ENCODE measurements at regions not wholly inside any gene's neighbourhood (a gene's known extent, or its start where the extent isn't known, plus 50 kb on each side); places are given as distances from the start of the nearest gene placed in this dataset.

DNA sequence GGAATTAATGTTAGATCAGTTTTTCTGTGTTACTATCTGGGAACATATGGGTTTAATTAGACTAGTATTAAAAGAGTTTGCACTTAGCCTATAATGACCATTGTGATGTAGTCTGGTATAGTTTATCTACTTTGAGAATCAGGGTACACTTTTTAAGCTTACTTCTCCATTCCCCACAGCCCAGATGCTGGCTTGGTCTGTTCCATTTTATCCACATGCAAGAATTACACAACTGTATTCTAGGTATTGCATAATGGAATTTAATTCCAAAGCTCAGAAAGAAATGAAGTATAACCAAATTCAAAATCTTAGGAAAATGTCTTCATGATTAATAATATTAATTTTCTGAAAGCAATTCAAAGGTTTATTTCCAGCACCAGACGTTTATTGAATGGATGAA, 122.2 kb upstream of the PDGFD start:
- no peak for TF ChIP-seq CTCF (IDR thresholded peaks at IDR 0.05)
- no peak overlapping the region for H3K27ac ChIP-seq
- no peaks in the 10 kb centered on the region for H3K9me3 ChIP-seq
- ATAC-seq, result no peak
- no peak for DNase-seq
- no peaks in the 10 kb centered on the region for H3K36me3 ChIP-seq
- H3K4me1 ChIP-seq, result no peaks in the 10 kb centered on the region
- no peak overlapping the region for H3K4me3 ChIP-seq
- no peaks in the 10 kb centered on the region for H3K27me3 ChIP-seq
- intact Hi-C loops (cut with DNase I), result no loop called here

DNA sequence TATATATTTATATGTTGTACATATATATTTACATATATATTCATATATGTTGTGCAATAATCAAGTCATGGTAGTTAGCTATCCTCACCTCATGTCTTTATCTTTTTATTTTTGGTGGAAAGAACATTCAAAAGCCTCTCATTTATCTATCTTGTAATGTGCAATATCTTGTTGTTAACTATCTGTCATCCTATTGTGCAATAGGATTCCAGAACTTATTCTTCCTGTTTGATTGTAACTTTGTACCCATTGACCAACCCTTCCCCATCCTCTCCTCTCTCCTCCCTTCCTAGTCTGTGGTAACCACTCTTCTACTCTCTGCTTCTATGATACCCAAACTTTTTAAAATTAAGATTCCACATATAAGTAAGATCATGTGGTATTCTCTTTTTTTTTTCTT, 115.6 kb upstream of the PDGFD start:
- no peak for TF ChIP-seq CTCF (IDR thresholded peaks at IDR 0.05)
- ATAC-seq, result no peak
- intact Hi-C loops (cut with DNase I), result no loop called here

DNA sequence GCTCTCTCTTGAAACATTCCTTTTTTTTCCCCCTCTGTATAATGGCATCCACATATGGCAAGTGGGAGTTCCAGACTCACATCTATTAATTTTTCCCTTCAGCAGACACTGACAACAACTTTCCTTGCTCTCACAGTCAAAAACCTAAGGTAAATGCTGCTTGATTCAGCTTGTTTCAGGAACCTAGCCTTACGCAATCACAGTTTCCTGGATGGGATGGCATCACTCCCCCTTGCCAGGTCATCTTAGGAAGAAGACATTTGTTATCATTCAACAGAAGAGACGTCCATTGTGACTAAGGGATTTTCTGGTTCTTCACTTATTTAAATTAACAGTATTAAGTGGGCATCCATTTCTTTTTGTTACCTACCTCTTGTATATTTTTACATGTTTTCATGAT, 112.0 kb upstream of the PDGFD start:
- intact Hi-C loops (cut with DNase I), result no loop called here
- H3K36me3 ChIP-seq, result no peaks in the 10 kb centered on the region
- TF ChIP-seq CTCF (IDR thresholded peaks at IDR 0.05), result no peak
- H3K4me1 ChIP-seq, result no peaks in the 10 kb centered on the region
- no peak overlapping the region for H3K27ac ChIP-seq
- H3K27me3 ChIP-seq, result no peaks in the 10 kb centered on the region
- H3K4me3 ChIP-seq, result no peak overlapping the region
- DNase-seq (no peak), ATAC-seq (no peak)
- H3K9me3 ChIP-seq, result no peaks in the 10 kb centered on the region

More for the DNA sequence above, 115.6 kb upstream of the PDGFD start:
- no peaks in the 10 kb centered on the region for H3K4me1 ChIP-seq
- H3K27ac ChIP-seq, result no peak overlapping the region
- DNase-seq, result no peak
- no peaks in the 10 kb centered on the region for H3K9me3 ChIP-seq
- H3K27me3 ChIP-seq, result no peaks in the 10 kb centered on the region
- no peaks in the 10 kb centered on the region for H3K36me3 ChIP-seq
- H3K4me3 ChIP-seq, result no peak overlapping the region

- H3K36me3 ChIP-seq, result no peaks in the 10 kb centered on the region
- ATAC-seq (no peak), DNase-seq (no peak)
- peaks cover 0 to under 1% of the 10 kb centered on the region in 2 donors for H3K9me3 ChIP-seq
- no peaks in the 10 kb centered on the region for H3K4me1 ChIP-seq
- no peak for TF ChIP-seq CTCF (IDR thresholded peaks at IDR 0.05)
- H3K27ac ChIP-seq, result no peak overlapping the region
- no peaks in the 10 kb centered on the region for H3K27me3 ChIP-seq
- no peak overlapping the region for H3K4me3 ChIP-seq
- intact Hi-C loops (cut with DNase I), result no loop called here
Observed at GRCh38 chr11:104260456-104260855, 96.5 kb upstream of the PDGFD start.

DNA sequence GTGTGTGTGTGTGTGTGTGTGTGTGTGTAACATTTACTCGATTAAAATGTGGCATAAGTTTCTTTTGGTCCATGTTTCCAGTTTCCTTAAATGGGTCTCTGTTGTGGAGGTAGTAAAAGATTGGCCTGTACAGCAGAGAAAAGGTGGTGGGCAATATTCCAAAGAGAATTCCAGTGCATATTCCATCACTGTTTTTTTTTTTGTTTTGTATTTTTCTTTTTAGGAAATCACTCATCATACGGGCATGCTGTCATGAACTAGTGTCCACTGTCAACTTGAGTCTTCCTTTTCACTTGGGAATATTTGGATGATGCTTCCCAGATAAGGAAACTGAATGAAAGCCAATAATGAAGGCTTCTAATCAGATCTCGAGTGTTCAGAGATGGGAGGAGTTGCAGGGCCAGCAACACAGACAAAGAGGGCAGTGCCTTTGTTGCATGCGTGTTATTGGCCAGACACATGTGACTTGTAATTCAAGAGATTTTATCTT, 95.2 kb upstream of the PDGFD start:
- DNase-seq (no peak), ATAC-seq (no peak)
- Histone ChIP-seq H3K27ac (no peak overlapping the region), H3K4me1 (no peaks in the 10 kb centered on the region), H3K36me3 (no peaks in the 10 kb centered on the region), H3K4me3 (no peak overlapping the region), H3K9me3 (no peaks in the 10 kb centered on the region), H3K27me3 (no peaks in the 10 kb centered on the region)
- no peak for TF ChIP-seq CTCF (IDR thresholded peaks at IDR 0.05)
- intact Hi-C loops (cut with DNase I), result no loop called here

Data from left lung (tissue), 4 donors.